AG10803 (cell line): ENCODE measurements at regions not wholly inside any gene's neighbourhood (a gene's known extent, or its start where the extent isn't known, plus 50 kb on each side); places are given as distances from the start of the nearest gene placed in this dataset.

Source experiments
- DNase-seq: peaks from one replicate; pipeline ENCODE4 v3.0.0; 2010; ENCODE audit warnings: low read depth
- H3K4me3 ChIP-seq: 2 replicates; pipeline ENCODE4 v1.5.1; 2011; ENCODE audit warnings: mild to moderate bottlenecking, low read length, control low read depth
- TF ChIP-seq, protein P1 (sequence below): conservative IDR thresholded peaks from 2 replicates; pipeline ENCODE4 v1.5.1; 2011; ENCODE audit warnings: mild to moderate bottlenecking, low read length, control low read depth, inconsistent platforms

DNA sequence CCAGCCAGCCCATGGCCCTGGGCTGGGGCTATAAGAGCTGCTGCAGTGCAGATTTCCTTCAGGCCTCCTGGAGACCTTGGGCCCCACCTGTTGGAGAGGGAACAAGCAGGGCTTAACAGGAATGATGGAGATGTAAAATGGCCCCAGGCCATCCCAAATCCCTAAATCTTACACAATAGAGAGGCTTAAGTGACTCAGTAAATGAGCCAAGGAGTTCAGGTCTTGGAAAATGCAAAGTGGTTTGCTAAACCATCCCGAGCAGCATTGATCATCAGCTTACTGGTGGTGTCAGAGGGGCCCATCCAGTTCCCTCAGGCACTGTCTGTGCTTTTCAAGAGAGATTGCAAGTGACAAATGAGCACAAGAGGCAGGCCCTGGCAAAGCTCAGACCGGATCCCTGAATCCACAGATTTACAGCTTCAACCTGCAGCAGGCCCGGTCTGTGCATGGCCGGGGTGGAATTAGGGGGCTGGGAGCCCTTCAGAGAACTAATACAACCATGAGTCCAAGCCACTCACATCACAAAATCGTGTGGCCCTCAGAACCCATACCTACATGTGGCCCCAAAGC is 325.4 kb downstream of the UACA start:
- peak; percentile 5 for DNase-seq

GRCh38 chr15:70437089-70437488 is 326.3 kb downstream of the UACA start:
- DNase-seq: no peak
- TF ChIP-seq, protein P1, sequence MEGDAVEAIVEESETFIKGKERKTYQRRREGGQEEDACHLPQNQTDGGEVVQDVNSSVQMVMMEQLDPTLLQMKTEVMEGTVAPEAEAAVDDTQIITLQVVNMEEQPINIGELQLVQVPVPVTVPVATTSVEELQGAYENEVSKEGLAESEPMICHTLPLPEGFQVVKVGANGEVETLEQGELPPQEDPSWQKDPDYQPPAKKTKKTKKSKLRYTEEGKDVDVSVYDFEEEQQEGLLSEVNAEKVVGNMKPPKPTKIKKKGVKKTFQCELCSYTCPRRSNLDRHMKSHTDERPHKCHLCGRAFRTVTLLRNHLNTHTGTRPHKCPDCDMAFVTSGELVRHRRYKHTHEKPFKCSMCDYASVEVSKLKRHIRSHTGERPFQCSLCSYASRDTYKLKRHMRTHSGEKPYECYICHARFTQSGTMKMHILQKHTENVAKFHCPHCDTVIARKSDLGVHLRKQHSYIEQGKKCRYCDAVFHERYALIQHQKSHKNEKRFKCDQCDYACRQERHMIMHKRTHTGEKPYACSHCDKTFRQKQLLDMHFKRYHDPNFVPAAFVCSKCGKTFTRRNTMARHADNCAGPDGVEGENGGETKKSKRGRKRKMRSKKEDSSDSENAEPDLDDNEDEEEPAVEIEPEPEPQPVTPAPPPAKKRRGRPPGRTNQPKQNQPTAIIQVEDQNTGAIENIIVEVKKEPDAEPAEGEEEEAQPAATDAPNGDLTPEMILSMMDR: no peak
- no peak overlapping the region for H3K4me3 ChIP-seq

More for the DNA sequence above, 325.4 kb downstream of the UACA start:
- TF ChIP-seq, protein P1: no peak
- no peak overlapping the region for H3K4me3 ChIP-seq

DNA sequence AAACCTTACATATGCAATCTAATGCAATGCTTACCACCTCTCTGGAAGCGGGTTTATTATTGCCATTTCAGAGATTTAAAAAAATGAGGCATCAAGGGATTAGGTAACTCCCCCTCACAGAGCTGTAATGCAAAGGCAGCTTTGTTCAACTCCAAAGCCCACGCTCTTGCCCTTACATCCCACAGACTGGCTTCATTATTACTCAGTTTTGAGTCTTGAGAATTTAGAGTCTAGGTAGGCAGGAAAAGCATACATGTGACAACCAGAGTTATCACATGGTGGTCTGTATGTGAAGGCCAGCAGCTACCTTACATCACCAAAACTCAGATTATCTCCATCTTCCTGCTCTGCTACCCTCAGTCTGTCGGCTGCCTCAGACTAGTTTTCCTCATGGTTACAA is 326.9 kb downstream of the UACA start:
- H3K4me3 ChIP-seq: no peak overlapping the region
- DNase-seq: no peak
- TF ChIP-seq, protein P1: no peak

- TF ChIP-seq, protein P1: no peak
- no peak overlapping the region for H3K4me3 ChIP-seq
- DNase-seq: no peak
These were observed 327.5 kb downstream of the UACA start for GRCh38 chr15:70435872-70436271.

- no peak overlapping the region for H3K4me3 ChIP-seq
- DNase-seq: no peak
- TF ChIP-seq, protein P1: no peak
These were observed 328.0 kb downstream of the UACA start for GRCh38 chr15:70435369-70435768.

GRCh38 chr15:70433586-70434324 is 329.6 kb downstream of the UACA start:
- H3K4me3 ChIP-seq: no peak overlapping the region
- TF ChIP-seq, protein P1: no peak
- no peak for DNase-seq

- TF ChIP-seq, protein P1: no peak
- DNase-seq: no peak
- no peak overlapping the region for H3K4me3 ChIP-seq
These were observed 330.3 kb downstream of the UACA start for GRCh38 chr15:70432924-70433495.
